Prostate gland (tissue), 2 donors: ENCODE measurements at regions not wholly inside any gene's neighbourhood (a gene's known extent, or its start where the extent isn't known, plus 50 kb on each side); places are given as distances from the start of the nearest gene placed in this dataset.

Experiments used
- CTCF ChIP-seq, 4 experiments: fragments of 200-600 bp in 2 of 4; fragments of 450-650 bp in 2 of 4; sonication (generic) in 2 of 4; IDR thresholded peaks; 1 replicate in 3 of 4; 2 replicates in 1 of 4; pipeline ENCODE4 v1.5.1; 2016 to 2019; ENCODE audit warnings: antibody characterized with exemption in 4 of 4, mild to moderate bottlenecking in 2 of 4, moderate library complexity in 2 of 4
- POLR2A ChIP-seq: fragments of 450-650 bp; IDR thresholded peaks from one replicate; pipeline ENCODE4 v1.6.1; 2016; ENCODE audit warnings: antibody characterized with exemption, mild to moderate bottlenecking
- POLR2AphosphoS5 ChIP-seq: sonication (generic); formaldehyde crosslinking; IDR thresholded peaks from one replicate; pipeline ENCODE4 v1.6.1; 2017; ENCODE audit warnings: antibody characterized with exemption

GRCh38 chr18:24603151-24603550 lies 142.7 kb downstream of the HRH4 start:
- TF ChIP-seq POLR2A (no peak), CTCF (IDR thresholded peaks at IDR 0.05) (no peak), POLR2AphosphoS5 (no peak)
